Lower leg skin (tissue), 4 donors: ENCODE measurements at regions not wholly inside any gene's neighbourhood (a gene's known extent, or its start where the extent isn't known, plus 50 kb on each side); places are given as distances from the start of the nearest gene placed in this dataset.

Source experiments
- DNase-seq, 2 donors: peaks; one replicate each; pipeline ENCODE4 v3.0.0-alpha.2; 2019; ENCODE audit warnings: low spot score in 2 of 2
- H3K4me3 ChIP-seq: fragments of 200-600 bp; sonication (generic); 2 replicates; pipeline ENCODE4 v1.5.1; 2017; ENCODE audit warnings: mild to moderate bottlenecking, low read depth; ENCODE audit not compliant: poor library complexity, severe bottlenecking
- POLR2A ChIP-seq, 2 donors: fragments of 450-650 bp; IDR thresholded peaks; one replicate each; pipeline ENCODE4 v1.6.1; 2016 to 2017; ENCODE audit warnings: antibody characterized with exemption in 2 of 2, mild to moderate bottlenecking in 1 of 2, moderate library complexity in 1 of 2
- WGBS, 2 donors: methylation state at CpG; one replicate each; pipeline ENCODE4 v1.1.5; 2018; 5-methylcytosine and 5-hydroxymethylcytosine counted together
- intact Hi-C: fragments of 100-400 bp; cut with DNase I; formaldehyde crosslinking; loops from one replicate; pipeline ENCODE4 v1.15.0; 2023; ENCODE audit warnings: low total_unique reads
- TF ChIP-seq, protein P1 (sequence below), 3 donors: fragments of 450-650 bp; IDR thresholded peaks; one replicate each; pipeline ENCODE4 v1.5.1; 2016; ENCODE audit warnings: antibody characterized with exemption in 3 of 3, mild to moderate bottlenecking in 3 of 3, moderate library complexity in 2 of 3

DNA sequence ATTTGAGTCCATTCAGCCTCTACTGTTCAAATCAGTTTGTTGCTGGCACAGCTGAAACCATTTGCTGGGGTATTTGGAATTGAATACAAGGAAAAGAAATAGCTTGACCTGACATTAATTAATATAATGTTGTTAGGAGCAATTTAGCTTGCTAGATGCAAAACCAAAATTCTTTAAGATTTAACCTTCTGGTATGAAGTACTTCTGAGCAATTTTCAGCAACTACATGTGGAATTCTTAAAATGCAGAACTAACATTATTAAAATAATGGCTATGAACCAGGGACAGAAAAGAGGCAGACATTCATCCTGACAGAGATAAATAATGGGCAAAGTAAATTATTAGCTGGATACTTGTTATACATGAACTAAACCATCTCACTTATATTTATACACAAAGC is 160.0 kb upstream of the MIR17HG start:
- intact Hi-C loops, result no loop called here

DNA sequence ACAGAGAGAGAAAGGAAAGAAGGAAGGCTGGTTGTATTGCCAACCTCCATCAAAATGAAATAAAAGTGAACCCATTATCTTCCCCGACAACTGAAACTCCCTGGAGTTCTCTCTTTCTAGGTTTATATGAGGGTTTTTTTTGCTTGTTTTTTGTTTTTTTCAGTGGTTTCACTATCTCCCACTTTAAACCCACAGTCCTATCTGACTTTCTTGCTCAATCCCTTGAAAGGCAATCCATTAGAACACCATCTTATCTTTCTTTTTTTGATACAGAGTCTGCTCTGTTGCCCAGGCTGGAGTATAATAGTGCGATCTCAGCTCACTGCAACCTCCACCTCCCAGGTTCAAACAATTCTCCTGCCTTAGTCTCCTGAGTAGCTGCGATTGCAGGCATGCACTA is 158.0 kb upstream of the MIR17HG start:
- 82 to 84% methylated on average over 3 of the region's 3 CpGs for WGBS, 2 donors
- intact Hi-C loops, result no loop called here
- no peak overlapping the region for H3K4me3 ChIP-seq
- DNase-seq, result no peak
- TF ChIP-seq, protein P1, sequence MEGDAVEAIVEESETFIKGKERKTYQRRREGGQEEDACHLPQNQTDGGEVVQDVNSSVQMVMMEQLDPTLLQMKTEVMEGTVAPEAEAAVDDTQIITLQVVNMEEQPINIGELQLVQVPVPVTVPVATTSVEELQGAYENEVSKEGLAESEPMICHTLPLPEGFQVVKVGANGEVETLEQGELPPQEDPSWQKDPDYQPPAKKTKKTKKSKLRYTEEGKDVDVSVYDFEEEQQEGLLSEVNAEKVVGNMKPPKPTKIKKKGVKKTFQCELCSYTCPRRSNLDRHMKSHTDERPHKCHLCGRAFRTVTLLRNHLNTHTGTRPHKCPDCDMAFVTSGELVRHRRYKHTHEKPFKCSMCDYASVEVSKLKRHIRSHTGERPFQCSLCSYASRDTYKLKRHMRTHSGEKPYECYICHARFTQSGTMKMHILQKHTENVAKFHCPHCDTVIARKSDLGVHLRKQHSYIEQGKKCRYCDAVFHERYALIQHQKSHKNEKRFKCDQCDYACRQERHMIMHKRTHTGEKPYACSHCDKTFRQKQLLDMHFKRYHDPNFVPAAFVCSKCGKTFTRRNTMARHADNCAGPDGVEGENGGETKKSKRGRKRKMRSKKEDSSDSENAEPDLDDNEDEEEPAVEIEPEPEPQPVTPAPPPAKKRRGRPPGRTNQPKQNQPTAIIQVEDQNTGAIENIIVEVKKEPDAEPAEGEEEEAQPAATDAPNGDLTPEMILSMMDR (IDR thresholded peaks at IDR 0.05), result no peak
- TF ChIP-seq POLR2A (IDR thresholded peaks at IDR 0.05), result no peak

More for the DNA sequence above, 160.0 kb upstream of the MIR17HG start:
- no peak overlapping the region for H3K4me3 ChIP-seq
- no peak for DNase-seq
- TF ChIP-seq POLR2A (IDR thresholded peaks at IDR 0.05), result no peak
- TF ChIP-seq, protein P1 (IDR thresholded peaks at IDR 0.05), result no peak

DNA sequence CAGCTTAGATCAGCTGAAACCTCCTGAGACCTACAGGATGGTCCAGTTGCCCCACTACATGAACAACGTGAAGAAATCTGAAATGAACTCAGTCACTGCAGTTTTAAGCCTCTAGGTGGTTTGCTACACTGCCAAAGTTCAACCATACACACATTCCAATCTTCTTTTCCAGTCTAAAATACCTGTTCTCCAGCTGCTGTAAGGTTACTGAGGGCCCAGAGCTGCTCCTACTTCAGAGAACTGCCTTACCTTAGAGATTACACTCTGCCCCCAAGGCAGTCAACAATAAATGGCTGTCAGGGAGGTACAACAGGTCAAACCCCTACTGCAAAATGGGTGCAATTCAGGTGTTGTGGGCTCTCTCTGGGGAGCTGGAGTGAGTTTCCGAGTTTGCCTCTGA is 154.1 kb upstream of the MIR17HG start:
- H3K4me3 ChIP-seq, result no peak overlapping the region
- WGBS, 2 donors, result 43 to 49% methylated on average over 2 of the region's 2 CpGs
- no peak for TF ChIP-seq POLR2A (IDR thresholded peaks at IDR 0.05)
- TF ChIP-seq, protein P1 (IDR thresholded peaks at IDR 0.05), result no peak
- intact Hi-C loops, result no loop called here
- DNase-seq, result no peak

DNA sequence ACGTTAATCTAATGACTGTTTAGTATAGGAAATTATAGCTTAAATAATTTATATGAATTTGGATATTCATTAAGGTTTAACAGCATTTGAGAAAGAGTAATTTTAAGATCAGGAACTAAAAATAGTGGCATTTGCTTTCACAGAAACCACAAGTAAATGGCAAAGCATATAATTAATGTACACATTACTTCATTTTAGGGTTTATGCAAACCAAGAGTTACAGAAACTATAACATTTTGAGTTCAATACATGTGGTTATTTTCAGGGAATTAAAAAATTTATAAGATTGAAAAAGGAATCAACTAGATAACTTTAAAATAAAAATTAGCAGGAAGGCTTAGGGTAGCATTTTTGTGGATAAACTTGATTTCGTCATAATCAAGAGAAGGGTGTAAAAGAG is 151.7 kb upstream of the MIR17HG start:
- WGBS, 2 donors, result 61 to 62% methylated on average over 2 of the region's 2 CpGs
- TF ChIP-seq, protein P1 (IDR thresholded peaks at IDR 0.05), result no peak
- TF ChIP-seq POLR2A (IDR thresholded peaks at IDR 0.05), result no peak

DNA sequence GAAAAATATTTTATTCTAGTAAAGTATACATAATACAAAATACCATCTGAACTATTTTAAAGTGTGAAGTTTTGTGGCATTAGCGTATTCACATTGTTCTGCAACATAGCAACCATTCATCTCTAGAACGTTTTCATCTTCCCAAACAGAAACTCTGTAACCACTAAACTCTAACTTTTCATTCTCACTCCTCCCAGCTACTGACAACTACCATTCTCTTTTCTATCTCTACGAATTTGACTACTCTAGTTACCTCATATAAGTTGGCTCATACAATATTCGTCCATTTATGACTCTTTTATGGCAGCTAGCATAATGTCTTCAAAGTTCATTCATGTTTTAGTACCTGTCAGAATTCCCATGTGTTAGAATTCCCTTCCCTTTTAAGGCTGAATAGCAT is 150.5 kb upstream of the MIR17HG start:
- TF ChIP-seq, protein P1 (IDR thresholded peaks at IDR 0.05), result no peak
- TF ChIP-seq POLR2A (IDR thresholded peaks at IDR 0.05), result no peak
- no peak for DNase-seq
- WGBS, 2 donors, result 61 to 68% methylated on average over 4 of the region's 4 CpGs
- intact Hi-C loops, result no loop called here
- H3K4me3 ChIP-seq, result no peak overlapping the region

More for the DNA sequence above, 151.7 kb upstream of the MIR17HG start:
- H3K4me3 ChIP-seq, result no peak overlapping the region
- intact Hi-C loops, result no loop called here
- DNase-seq, result no peak

DNA sequence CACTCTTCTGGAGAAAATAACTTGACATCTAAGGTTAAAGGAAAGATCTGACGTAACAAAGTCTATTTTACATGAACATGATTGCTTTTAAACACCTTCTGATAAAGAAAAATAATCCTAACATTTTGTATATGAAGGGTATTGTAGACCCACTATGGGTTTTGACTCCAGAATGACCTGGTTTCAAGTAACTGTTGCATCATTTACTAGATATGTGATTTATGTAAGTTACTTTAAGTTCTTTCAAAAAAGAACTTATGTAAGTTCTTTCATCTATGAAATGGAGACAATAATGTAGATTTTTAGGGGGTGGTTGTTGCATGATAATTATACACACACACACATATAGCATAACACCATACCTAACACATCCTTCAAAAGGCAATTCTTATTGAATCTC is 147.6 kb upstream of the MIR17HG start:
- TF ChIP-seq, protein P1 (IDR thresholded peaks at IDR 0.05), result no peak
- no peak for TF ChIP-seq POLR2A (IDR thresholded peaks at IDR 0.05)
- intact Hi-C loops, result no loop called here
- no peak for DNase-seq
- H3K4me3 ChIP-seq, result no peak overlapping the region
- 84 to 95% methylated on average over 1 of the region's 1 CpG for WGBS, 2 donors
